Gastrocnemius medialis (tissue), 4 donors: ENCODE measurements at regions not wholly inside any gene's neighbourhood (a gene's known extent, or its start where the extent isn't known, plus 50 kb on each side); places are given as distances from the start of the nearest gene placed in this dataset.

Experiments
- ATAC-seq, 2 donors: fragments of 150-250 bp; one replicate each; pipeline ENCODE4 v1.9.1; 2016
- DNase-seq, 2 donors: peaks; one replicate each; pipeline ENCODE4 v3.0.0-alpha.2; 2019
- H3K27ac ChIP-seq, 4 donors: fragments of 200-600 bp; sonication (generic); 1 replicate in 1 of 4; 2 replicates in 3 of 4; pipeline ENCODE4 v1.5.1; 2016 to 2018; ENCODE audit warnings: mild to moderate bottlenecking in 2 of 4, moderate library complexity in 1 of 4
- H3K27me3 ChIP-seq, 3 donors: fragments of 200-600 bp; sonication (generic) in 2 of 3; 1 replicate in 1 of 3; 2 replicates in 2 of 3; pipeline versions ENCODE4 v1.5.1 to v1.6.0; 2016 to 2019; ENCODE audit warnings: mild to moderate bottlenecking in 1 of 3, moderate library complexity in 1 of 3
- H3K36me3 ChIP-seq, 2 donors: fragments of 200-600 bp; sonication (generic) in 1 of 2; one replicate each; pipeline ENCODE4 v1.5.1; 2017 to 2018
- H3K4me1 ChIP-seq, 2 donors: fragments of 200-600 bp; sonication (generic) in 1 of 2; one replicate each; pipeline ENCODE4 v1.5.1; 2016 to 2017; ENCODE audit warnings: mild to moderate bottlenecking in 2 of 2
- H3K4me3 ChIP-seq, 4 donors: fragments of 200-600 bp; sonication (generic) in 3 of 4; 1 replicate in 1 of 4; 2 replicates in 3 of 4; pipeline ENCODE4 v1.5.1; 2016 to 2019; ENCODE audit warnings: mild to moderate bottlenecking in 2 of 4
- H3K9me3 ChIP-seq, 3 donors: fragments of 200-600 bp; sonication (generic) in 2 of 3; 1 replicate in 1 of 3; 2 replicates in 2 of 3; pipeline ENCODE4 v1.5.1; 2016 to 2019
- CTCF ChIP-seq, 5 experiments: fragments of 450-650 bp in 3 of 5; fragments of 200-600 bp in 2 of 5; sonication (generic) in 2 of 5; IDR thresholded peaks in 4 of 5; conservative IDR thresholded peaks in 1 of 5; 1 replicate in 4 of 5; 2 replicates in 1 of 5; pipeline ENCODE4 v1.5.1; 2016 to 2019; ENCODE audit warnings: antibody characterized with exemption in 5 of 5, mild to moderate bottlenecking in 3 of 5, moderate library complexity in 3 of 5
- POLR2A ChIP-seq, 2 donors: fragments of 450-650 bp; IDR thresholded peaks; one replicate each; pipeline ENCODE4 v1.6.1; 2017; ENCODE audit warnings: antibody characterized with exemption in 2 of 2, mild to moderate bottlenecking in 2 of 2, moderate library complexity in 2 of 2
- in situ Hi-C, 4 donors: fragments of 200-750 bp; cut with MboI; loops; one replicate each; pipeline versions ENCODE4 v1.15.0 to v1.8.0; 2017; ENCODE audit warnings: low sequenced_read_pairs in 4 of 4
- intact Hi-C: fragments of 100-400 bp; cut with DNase I; formaldehyde crosslinking; loops from one replicate; pipeline ENCODE4 v1.15.1; 2023; ENCODE audit warnings: low total_unique reads

GRCh38 chr5:71955723-71956122, 151.6 kb upstream of the MAP1B start:
- TF ChIP-seq CTCF (IDR thresholded peaks at IDR 0.05 in 4 of 5, conservative IDR thresholded peaks at IDR 0.05 in 1 of 5), result no peak
- no peak for TF ChIP-seq POLR2A (IDR thresholded peaks at IDR 0.05)
- H3K9me3 ChIP-seq, result no peaks in the 10 kb centered on the region
- no peaks in the 10 kb centered on the region for H3K36me3 ChIP-seq
- ATAC-seq (no peak), DNase-seq (no peak)
- no peak overlapping the region for H3K4me3 ChIP-seq
- no peaks in the 10 kb centered on the region for H3K27me3 ChIP-seq
- H3K4me1 ChIP-seq, result no peaks in the 10 kb centered on the region
- intact Hi-C loops (no loop called here), in situ Hi-C loops (no loop called here)
- H3K27ac ChIP-seq, result no peak overlapping the region

GRCh38 chr5:71957292-71957898, 149.9 kb upstream of the MAP1B start:
- ATAC-seq, result no peak
- intact Hi-C loops, result no loop called here

GRCh38 chr5:71960195-71960594, 147.1 kb upstream of the MAP1B start:
- intact Hi-C loops, result no loop called here
- H3K27me3 ChIP-seq, result no peaks in the 10 kb centered on the region
- no peak overlapping the region for H3K4me3 ChIP-seq
- H3K9me3 ChIP-seq, result no peaks in the 10 kb centered on the region
- no peak overlapping the region for H3K27ac ChIP-seq
- ATAC-seq (no peak), DNase-seq (no peak)
- no peaks in the 10 kb centered on the region for H3K36me3 ChIP-seq
- TF ChIP-seq CTCF (IDR thresholded peaks at IDR 0.05 in 4 of 5, conservative IDR thresholded peaks at IDR 0.05 in 1 of 5), result no peak
- TF ChIP-seq POLR2A (IDR thresholded peaks at IDR 0.05), result no peak
- in situ Hi-C loops, result no loop called here
- no peaks in the 10 kb centered on the region for H3K4me1 ChIP-seq

More at GRCh38 chr5:71957292-71957898, 149.9 kb upstream of the MAP1B start:
- H3K4me3 ChIP-seq, result no peak overlapping the region
- DNase-seq, result no peak
- H3K27me3 ChIP-seq, result no peaks in the 10 kb centered on the region
- no peaks in the 10 kb centered on the region for H3K9me3 ChIP-seq
- no peaks in the 10 kb centered on the region for H3K4me1 ChIP-seq
- no peak overlapping the region for H3K27ac ChIP-seq
- H3K36me3 ChIP-seq, result no peaks in the 10 kb centered on the region
- no peak for TF ChIP-seq CTCF (IDR thresholded peaks at IDR 0.05 in 4 of 5, conservative IDR thresholded peaks at IDR 0.05 in 1 of 5)
- no peak for TF ChIP-seq POLR2A (IDR thresholded peaks at IDR 0.05)
- in situ Hi-C loops, result no loop called here

- intact Hi-C loops, result no loop called here
Observed at GRCh38 chr5:71961786-71962185, 145.5 kb upstream of the MAP1B start.

More at GRCh38 chr5:71961786-71962185, 145.5 kb upstream of the MAP1B start:
- H3K9me3 ChIP-seq, result no peaks in the 10 kb centered on the region
- H3K27me3 ChIP-seq, result no peaks in the 10 kb centered on the region
- DNase-seq, result no peak
- in situ Hi-C loops, result no loop called here
- TF ChIP-seq CTCF (IDR thresholded peaks at IDR 0.05 in 4 of 5, conservative IDR thresholded peaks at IDR 0.05 in 1 of 5) (no peak), POLR2A (IDR thresholded peaks at IDR 0.05) (no peak)
- ATAC-seq, result no peak
- no peak overlapping the region for H3K27ac ChIP-seq
- no peaks in the 10 kb centered on the region for H3K4me1 ChIP-seq
- H3K4me3 ChIP-seq, result no peak overlapping the region
- H3K36me3 ChIP-seq, result no peaks in the 10 kb centered on the region
